ENCODE measurements at regions not wholly inside any gene's neighbourhood (a gene's known extent, or its start where the extent isn't known, plus 50 kb on each side); places are given as distances from the start of the nearest gene placed in this dataset.

- TF ChIP-seq JUND (IDR thresholded peaks at IDR 0.05) (no peak), YY1 (IDR thresholded peaks at IDR 0.05) (no peak), RXRA (IDR thresholded peaks at IDR 0.05) (no peak), REST (IDR thresholded peaks at IDR 0.05) (no peak), ZBTB33 (IDR thresholded peaks at IDR 0.05) (no peak), ATF3 (IDR thresholded peaks at IDR 0.05) (no peak)
- TF ChIP-seq, protein P1, sequence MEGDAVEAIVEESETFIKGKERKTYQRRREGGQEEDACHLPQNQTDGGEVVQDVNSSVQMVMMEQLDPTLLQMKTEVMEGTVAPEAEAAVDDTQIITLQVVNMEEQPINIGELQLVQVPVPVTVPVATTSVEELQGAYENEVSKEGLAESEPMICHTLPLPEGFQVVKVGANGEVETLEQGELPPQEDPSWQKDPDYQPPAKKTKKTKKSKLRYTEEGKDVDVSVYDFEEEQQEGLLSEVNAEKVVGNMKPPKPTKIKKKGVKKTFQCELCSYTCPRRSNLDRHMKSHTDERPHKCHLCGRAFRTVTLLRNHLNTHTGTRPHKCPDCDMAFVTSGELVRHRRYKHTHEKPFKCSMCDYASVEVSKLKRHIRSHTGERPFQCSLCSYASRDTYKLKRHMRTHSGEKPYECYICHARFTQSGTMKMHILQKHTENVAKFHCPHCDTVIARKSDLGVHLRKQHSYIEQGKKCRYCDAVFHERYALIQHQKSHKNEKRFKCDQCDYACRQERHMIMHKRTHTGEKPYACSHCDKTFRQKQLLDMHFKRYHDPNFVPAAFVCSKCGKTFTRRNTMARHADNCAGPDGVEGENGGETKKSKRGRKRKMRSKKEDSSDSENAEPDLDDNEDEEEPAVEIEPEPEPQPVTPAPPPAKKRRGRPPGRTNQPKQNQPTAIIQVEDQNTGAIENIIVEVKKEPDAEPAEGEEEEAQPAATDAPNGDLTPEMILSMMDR (IDR thresholded peaks at IDR 0.05; ENCODE audit: low read depth, low read length, missing input control) = no peak
- TF ChIP-seq, protein P2, sequence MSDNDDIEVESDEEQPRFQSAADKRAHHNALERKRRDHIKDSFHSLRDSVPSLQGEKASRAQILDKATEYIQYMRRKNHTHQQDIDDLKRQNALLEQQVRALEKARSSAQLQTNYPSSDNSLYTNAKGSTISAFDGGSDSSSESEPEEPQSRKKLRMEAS (IDR thresholded peaks at IDR 0.05) = no peak
Observed at GRCh38 chr10:110404825-110405224, 92.9 kb upstream of the DUSP5 start.

Measured in liver (tissue), 3 donors.